ENCODE measurements at regions not wholly inside any gene's neighbourhood (a gene's known extent, or its start where the extent isn't known, plus 50 kb on each side); places are given as distances from the start of the nearest gene placed in this dataset.

- H3K27ac ChIP-seq = no peak overlapping the region
- no peak overlapping the region for H2AFZ ChIP-seq
- H3K9me2 ChIP-seq (replicated peaks; ENCODE audit: insufficient read depth) = no peaks in the 10 kb centered on the region
- DNase-seq (ENCODE audit: low spot score) = no peak
- no peaks in the 10 kb centered on the region for H3K36me3 ChIP-seq (replicated peaks; ENCODE audit: insufficient read depth, low read depth)
- no peaks in the 10 kb centered on the region for H3K9me3 ChIP-seq (ENCODE audit: low read depth)
- no peaks in the 10 kb centered on the region for H3K4me1 ChIP-seq (ENCODE audit: insufficient read depth)
- H3K79me2 ChIP-seq = no peaks in the 10 kb centered on the region
- H3K4me3 ChIP-seq = no peak overlapping the region
- 91% methylated on average over 7 of the region's 7 CpGs for WGBS (ENCODE audit: low lambda C conversion rate, missing lambda C conversion rate)
- H3K27me3 ChIP-seq = no peaks in the 10 kb centered on the region
- H3K4me2 ChIP-seq = no peak overlapping the region
- H4K20me1 ChIP-seq (ENCODE audit: insufficient read depth, poor library complexity, severe bottlenecking) = no peaks in the 10 kb centered on the region
- TF ChIP-seq EZH2phosphoT487 (IDR thresholded peaks at IDR 0.05; ENCODE audit: low read depth, severe bottlenecking, unreplicated experiment) (no peak), EZH2 (IDR thresholded peaks at IDR 0.05; ENCODE audit: borderline replicate concordance) (no peak)
- TF ChIP-seq, protein P1, sequence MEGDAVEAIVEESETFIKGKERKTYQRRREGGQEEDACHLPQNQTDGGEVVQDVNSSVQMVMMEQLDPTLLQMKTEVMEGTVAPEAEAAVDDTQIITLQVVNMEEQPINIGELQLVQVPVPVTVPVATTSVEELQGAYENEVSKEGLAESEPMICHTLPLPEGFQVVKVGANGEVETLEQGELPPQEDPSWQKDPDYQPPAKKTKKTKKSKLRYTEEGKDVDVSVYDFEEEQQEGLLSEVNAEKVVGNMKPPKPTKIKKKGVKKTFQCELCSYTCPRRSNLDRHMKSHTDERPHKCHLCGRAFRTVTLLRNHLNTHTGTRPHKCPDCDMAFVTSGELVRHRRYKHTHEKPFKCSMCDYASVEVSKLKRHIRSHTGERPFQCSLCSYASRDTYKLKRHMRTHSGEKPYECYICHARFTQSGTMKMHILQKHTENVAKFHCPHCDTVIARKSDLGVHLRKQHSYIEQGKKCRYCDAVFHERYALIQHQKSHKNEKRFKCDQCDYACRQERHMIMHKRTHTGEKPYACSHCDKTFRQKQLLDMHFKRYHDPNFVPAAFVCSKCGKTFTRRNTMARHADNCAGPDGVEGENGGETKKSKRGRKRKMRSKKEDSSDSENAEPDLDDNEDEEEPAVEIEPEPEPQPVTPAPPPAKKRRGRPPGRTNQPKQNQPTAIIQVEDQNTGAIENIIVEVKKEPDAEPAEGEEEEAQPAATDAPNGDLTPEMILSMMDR (IDR thresholded peaks at IDR 0.05; ENCODE audit: poor library complexity) = no peak
Observed at GRCh38 chr2:195535911-195536522, 121.0 kb upstream of the SLC39A10 start.

- Histone ChIP-seq H2AFZ (no peak overlapping the region), H3K9me2 (replicated peaks; ENCODE audit: insufficient read depth) (no peaks in the 10 kb centered on the region), H3K4me3 (no peak overlapping the region), H3K27me3 (no peaks in the 10 kb centered on the region), H4K20me1 (ENCODE audit: insufficient read depth, poor library complexity, severe bottlenecking) (no peaks in the 10 kb centered on the region), H3K36me3 (replicated peaks; ENCODE audit: insufficient read depth, low read depth) (no peaks in the 10 kb centered on the region), H3K9me3 (ENCODE audit: low read depth) (no peaks in the 10 kb centered on the region), H3K4me2 (no peak overlapping the region), H3K4me1 (ENCODE audit: insufficient read depth) (no peaks in the 10 kb centered on the region), H3K79me2 (no peaks in the 10 kb centered on the region), H3K27ac (no peak overlapping the region)
- 79% methylated on average over 1 of the region's 1 CpG for WGBS (ENCODE audit: low lambda C conversion rate, missing lambda C conversion rate)
- no peak for TF ChIP-seq EZH2phosphoT487 (IDR thresholded peaks at IDR 0.05; ENCODE audit: low read depth, severe bottlenecking, unreplicated experiment)
- TF ChIP-seq, protein P1 (IDR thresholded peaks at IDR 0.05; ENCODE audit: poor library complexity) = no peak
- TF ChIP-seq EZH2 (IDR thresholded peaks at IDR 0.05; ENCODE audit: borderline replicate concordance) = no peak
- DNase-seq (ENCODE audit: low spot score) = no peak
Observed at GRCh38 chr2:195534971-195535370, 122.1 kb upstream of the SLC39A10 start.

DNA sequence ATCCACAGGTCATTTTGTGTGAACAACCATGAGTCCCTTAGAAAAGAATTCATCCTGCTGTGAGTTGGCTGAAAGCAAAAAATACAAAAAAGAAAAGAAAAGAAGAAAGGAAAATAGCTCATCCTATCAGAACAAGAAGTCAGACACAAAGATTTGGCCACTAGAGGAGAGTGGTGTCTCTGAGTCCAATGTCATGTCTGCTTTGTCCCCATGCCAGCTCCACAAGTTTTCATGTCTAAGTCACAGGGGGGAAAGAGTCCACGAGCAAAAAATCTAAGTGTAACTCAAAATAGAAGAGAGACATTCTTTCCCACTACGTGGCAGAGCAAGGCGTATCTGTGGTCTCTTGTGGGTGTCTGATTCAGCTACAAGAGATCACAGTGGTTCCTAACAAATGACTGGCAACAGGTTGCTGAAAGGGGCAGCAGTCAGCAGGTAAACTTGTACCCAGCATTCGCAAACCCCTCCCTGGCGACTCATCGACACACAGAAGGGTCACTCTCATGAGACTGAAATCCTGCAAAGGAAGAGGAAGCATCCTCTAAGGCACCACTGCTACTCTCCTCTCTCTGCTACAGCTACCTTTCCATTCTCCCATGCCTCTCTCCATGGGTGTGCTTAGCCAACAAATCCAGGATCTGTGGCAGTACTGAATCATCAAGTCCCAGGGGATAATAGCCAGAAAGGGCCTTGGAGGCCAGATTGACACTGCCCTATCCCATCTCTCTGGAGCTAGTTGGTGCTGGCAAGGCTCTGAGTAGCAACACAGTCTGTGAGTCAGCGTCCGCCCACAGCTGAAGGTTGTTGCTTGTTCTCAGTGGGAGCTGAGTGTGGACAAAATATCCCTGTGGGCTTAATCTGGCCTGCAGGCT is 123.0 kb upstream of the SLC39A10 start:
- H3K4me1 ChIP-seq (ENCODE audit: insufficient read depth) = no peaks in the 10 kb centered on the region
- no peak overlapping the region for H3K4me2 ChIP-seq
- DNase-seq (ENCODE audit: low spot score) = peak; percentile 33
- H3K4me3 ChIP-seq = no peak overlapping the region
- H3K79me2 ChIP-seq = no peaks in the 10 kb centered on the region
- H3K36me3 ChIP-seq (replicated peaks; ENCODE audit: insufficient read depth, low read depth) = no peaks in the 10 kb centered on the region
- H3K9me2 ChIP-seq (replicated peaks; ENCODE audit: insufficient read depth) = no peaks in the 10 kb centered on the region
- WGBS (ENCODE audit: low lambda C conversion rate, missing lambda C conversion rate) = 67% methylated on average over 8 of the region's 8 CpGs
- no peaks in the 10 kb centered on the region for H3K9me3 ChIP-seq (ENCODE audit: low read depth)
- TF ChIP-seq, protein P1 (IDR thresholded peaks at IDR 0.05; ENCODE audit: poor library complexity) = no peak
- TF ChIP-seq EZH2phosphoT487 (IDR thresholded peaks at IDR 0.05; ENCODE audit: low read depth, severe bottlenecking, unreplicated experiment) = no peak
- no peak for TF ChIP-seq EZH2 (IDR thresholded peaks at IDR 0.05; ENCODE audit: borderline replicate concordance)
- no peaks in the 10 kb centered on the region for H3K27me3 ChIP-seq
- H4K20me1 ChIP-seq (ENCODE audit: insufficient read depth, poor library complexity, severe bottlenecking) = no peaks in the 10 kb centered on the region
- H3K27ac ChIP-seq = no peak overlapping the region
- no peak overlapping the region for H2AFZ ChIP-seq

Measured in hepatocyte (in vitro differentiated cells).